ENCODE measurements at regions not wholly inside any gene's neighbourhood (a gene's known extent, or its start where the extent isn't known, plus 50 kb on each side); places are given as distances from the start of the nearest gene placed in this dataset.
A peak's percentile ranks its signal among the peaks of the same experiment; 100 is the strongest.

- Histone ChIP-seq H3K9me3 (no peaks in the 10 kb centered on the region), H3K27me3 (no peaks in the 10 kb centered on the region), H3K4me1 (no peaks in the 10 kb centered on the region), H3K36me3 (no peaks in the 10 kb centered on the region), H3K27ac (no peak overlapping the region), H3K4me3 (no peak overlapping the region)
- intact Hi-C loops (cut with DNase I), result no loop called here
- DNase-seq (ENCODE audit: extremely low spot score in 2 of 2), result no peak
- TF ChIP-seq POLR2A (IDR thresholded peaks at IDR 0.05) (no peak), CTCF (IDR thresholded peaks at IDR 0.05) (no peak), POLR2AphosphoS5 (IDR thresholded peaks at IDR 0.05; ENCODE audit: insufficient read depth in 1 of 2, low read depth in 1 of 2) (no peak)
Observed at GRCh38 chr17:65477600-65477999, 83.8 kb downstream of the AXIN2 start.

GRCh38 chr17:65474660-65475059 is 86.8 kb downstream of the AXIN2 start:
- Histone ChIP-seq H3K36me3 (no peaks in the 10 kb centered on the region), H3K27ac (no peak overlapping the region), H3K4me1 (no peaks in the 10 kb centered on the region), H3K4me3 (no peak overlapping the region), H3K27me3 (no peaks in the 10 kb centered on the region), H3K9me3 (no peaks in the 10 kb centered on the region)
- no peak for DNase-seq (ENCODE audit: extremely low spot score in 2 of 2)
- TF ChIP-seq CTCF (IDR thresholded peaks at IDR 0.05) (no peak), POLR2AphosphoS5 (IDR thresholded peaks at IDR 0.05; ENCODE audit: insufficient read depth in 1 of 2, low read depth in 1 of 2) (no peak), POLR2A (IDR thresholded peaks at IDR 0.05) (no peak)
- intact Hi-C loops (cut with DNase I), result no loop called here

GRCh38 chr17:65473985-65474384 is 87.5 kb downstream of the AXIN2 start:
- intact Hi-C loops (cut with DNase I), result no loop called here
- no peaks in the 10 kb centered on the region for H3K36me3 ChIP-seq

GRCh38 chr17:65473363-65473762 is 88.1 kb downstream of the AXIN2 start:
- Histone ChIP-seq H3K36me3 (no peaks in the 10 kb centered on the region), H3K4me3 (no peak overlapping the region), H3K4me1 (no peaks in the 10 kb centered on the region), H3K27ac (no peak overlapping the region), H3K27me3 (no peaks in the 10 kb centered on the region), H3K9me3 (no peaks in the 10 kb centered on the region)
- no peak for DNase-seq (ENCODE audit: extremely low spot score in 2 of 2)
- TF ChIP-seq POLR2A (IDR thresholded peaks at IDR 0.05) (no peak), CTCF (IDR thresholded peaks at IDR 0.05) (no peak), POLR2AphosphoS5 (IDR thresholded peaks at IDR 0.05; ENCODE audit: insufficient read depth in 1 of 2, low read depth in 1 of 2) (no peak)
- intact Hi-C loops (cut with DNase I), result no loop called here

More at GRCh38 chr17:65473985-65474384, 87.5 kb downstream of the AXIN2 start:
- no peak for DNase-seq (ENCODE audit: extremely low spot score in 2 of 2)
- H3K27me3 ChIP-seq, result no peaks in the 10 kb centered on the region
- H3K4me3 ChIP-seq, result no peak overlapping the region
- no peak overlapping the region for H3K27ac ChIP-seq
- H3K4me1 ChIP-seq, result no peaks in the 10 kb centered on the region
- no peak for TF ChIP-seq POLR2A (IDR thresholded peaks at IDR 0.05)
- no peak for TF ChIP-seq CTCF (IDR thresholded peaks at IDR 0.05)
- no peak for TF ChIP-seq POLR2AphosphoS5 (IDR thresholded peaks at IDR 0.05; ENCODE audit: insufficient read depth in 1 of 2, low read depth in 1 of 2)
- no peaks in the 10 kb centered on the region for H3K9me3 ChIP-seq

GRCh38 chr17:65472666-65473309 is 88.7 kb downstream of the AXIN2 start:
- no peaks in the 10 kb centered on the region for H3K27me3 ChIP-seq
- H3K36me3 ChIP-seq, result no peaks in the 10 kb centered on the region
- intact Hi-C loops (cut with DNase I), result loop anchor here (1.0 kb wide), 1 partner anchor 81 kb away; no protein-coding TSS in a partner anchor
- H3K27ac ChIP-seq, result peak overlapping the region; percentile 56
- TF ChIP-seq POLR2AphosphoS5 (IDR thresholded peaks at IDR 0.05; ENCODE audit: insufficient read depth in 1 of 2, low read depth in 1 of 2), result peak in 1 of 2 donors; percentile 25
- no peak for TF ChIP-seq CTCF (IDR thresholded peaks at IDR 0.05)
- no peak for DNase-seq (ENCODE audit: extremely low spot score in 2 of 2)
- no peaks in the 10 kb centered on the region for H3K9me3 ChIP-seq
- no peak overlapping the region for H3K4me3 ChIP-seq
- no peaks in the 10 kb centered on the region for H3K4me1 ChIP-seq

Measured in vagina (tissue), 2 donors.